Nephron progenitor cell (in vitro differentiated cells): ENCODE measurements at regions not wholly inside any gene's neighbourhood (a gene's known extent, or its start where the extent isn't known, plus 50 kb on each side); places are given as distances from the start of the nearest gene placed in this dataset.
"Not testable (repeated sequence)": the region's sequence is repeated elsewhere in the genome, so short reads cannot be mapped to it uniquely, and the experiment has no call there.

ENCODE experiments used
- DNase-seq: peaks from one replicate; pipeline ENCODE4 v3.0.0; 2021
- H3K27ac Mint-ChIP-seq: 2 replicates; pipeline ENCODE4 v1.8.0; 2021; ENCODE audit warnings: mild to moderate bottlenecking, moderate library complexity, mixed read lengths
- H3K27me3 Mint-ChIP-seq: 2 replicates; pipeline ENCODE4 v1.8.0; 2021; ENCODE audit warnings: mild to moderate bottlenecking, low read depth, mixed read lengths; ENCODE audit not compliant: poor library complexity
- H3K36me3 Mint-ChIP-seq: 2 replicates; pipeline ENCODE4 v1.8.0; 2021; ENCODE audit warnings: low read depth, mixed read lengths
- H3K4me1 Mint-ChIP-seq: 2 replicates; pipeline ENCODE4 v1.8.0; 2021; ENCODE audit warnings: mixed read lengths
- H3K4me3 Mint-ChIP-seq: 2 replicates; pipeline ENCODE4 v1.8.0; 2021; ENCODE audit warnings: mild to moderate bottlenecking, moderate library complexity, mixed read lengths
- H3K9me3 Mint-ChIP-seq: 2 replicates; pipeline ENCODE4 v1.8.0; 2021; ENCODE audit warnings: mild to moderate bottlenecking, moderate library complexity, mixed read lengths
- TF ChIP-seq, protein P1 (sequence below): fragments of 200-600 bp; sonication (generic); IDR thresholded peaks from 2 replicates; pipeline ENCODE4 v1.5.0; 2021; ENCODE audit warnings: antibody characterized with exemption

DNA sequence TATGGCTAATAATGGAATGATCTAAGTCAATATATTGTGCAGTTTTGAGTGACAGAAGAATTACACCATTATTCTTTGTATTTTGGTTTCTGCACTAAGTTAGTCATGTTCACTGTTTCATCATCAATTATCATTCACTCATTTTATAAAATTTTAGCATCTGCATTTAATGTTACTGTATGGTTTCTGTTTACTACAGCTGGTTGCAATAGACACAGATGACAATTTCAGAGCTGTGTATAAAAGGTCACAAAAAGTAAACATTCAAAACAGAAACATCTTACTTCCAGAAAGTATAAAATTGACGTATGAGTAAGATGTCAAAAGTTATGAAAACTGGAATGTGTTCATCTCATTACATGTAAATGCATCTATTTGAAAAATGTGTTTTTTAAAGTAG, 111.1 kb upstream of the GBE1 start:
- no peak overlapping the region for H3K27ac Mint-ChIP-seq
- H3K4me3 Mint-ChIP-seq: no peak overlapping the region
- no peaks in the 10 kb centered on the region for H3K27me3 Mint-ChIP-seq
- no peaks in the 10 kb centered on the region for H3K36me3 Mint-ChIP-seq
- H3K4me1 Mint-ChIP-seq: no peaks in the 10 kb centered on the region
- DNase-seq: no peak
- peaks cover 21% of the 10 kb centered on the region for H3K9me3 Mint-ChIP-seq
- TF ChIP-seq, protein P1, sequence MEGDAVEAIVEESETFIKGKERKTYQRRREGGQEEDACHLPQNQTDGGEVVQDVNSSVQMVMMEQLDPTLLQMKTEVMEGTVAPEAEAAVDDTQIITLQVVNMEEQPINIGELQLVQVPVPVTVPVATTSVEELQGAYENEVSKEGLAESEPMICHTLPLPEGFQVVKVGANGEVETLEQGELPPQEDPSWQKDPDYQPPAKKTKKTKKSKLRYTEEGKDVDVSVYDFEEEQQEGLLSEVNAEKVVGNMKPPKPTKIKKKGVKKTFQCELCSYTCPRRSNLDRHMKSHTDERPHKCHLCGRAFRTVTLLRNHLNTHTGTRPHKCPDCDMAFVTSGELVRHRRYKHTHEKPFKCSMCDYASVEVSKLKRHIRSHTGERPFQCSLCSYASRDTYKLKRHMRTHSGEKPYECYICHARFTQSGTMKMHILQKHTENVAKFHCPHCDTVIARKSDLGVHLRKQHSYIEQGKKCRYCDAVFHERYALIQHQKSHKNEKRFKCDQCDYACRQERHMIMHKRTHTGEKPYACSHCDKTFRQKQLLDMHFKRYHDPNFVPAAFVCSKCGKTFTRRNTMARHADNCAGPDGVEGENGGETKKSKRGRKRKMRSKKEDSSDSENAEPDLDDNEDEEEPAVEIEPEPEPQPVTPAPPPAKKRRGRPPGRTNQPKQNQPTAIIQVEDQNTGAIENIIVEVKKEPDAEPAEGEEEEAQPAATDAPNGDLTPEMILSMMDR: no peak

DNA sequence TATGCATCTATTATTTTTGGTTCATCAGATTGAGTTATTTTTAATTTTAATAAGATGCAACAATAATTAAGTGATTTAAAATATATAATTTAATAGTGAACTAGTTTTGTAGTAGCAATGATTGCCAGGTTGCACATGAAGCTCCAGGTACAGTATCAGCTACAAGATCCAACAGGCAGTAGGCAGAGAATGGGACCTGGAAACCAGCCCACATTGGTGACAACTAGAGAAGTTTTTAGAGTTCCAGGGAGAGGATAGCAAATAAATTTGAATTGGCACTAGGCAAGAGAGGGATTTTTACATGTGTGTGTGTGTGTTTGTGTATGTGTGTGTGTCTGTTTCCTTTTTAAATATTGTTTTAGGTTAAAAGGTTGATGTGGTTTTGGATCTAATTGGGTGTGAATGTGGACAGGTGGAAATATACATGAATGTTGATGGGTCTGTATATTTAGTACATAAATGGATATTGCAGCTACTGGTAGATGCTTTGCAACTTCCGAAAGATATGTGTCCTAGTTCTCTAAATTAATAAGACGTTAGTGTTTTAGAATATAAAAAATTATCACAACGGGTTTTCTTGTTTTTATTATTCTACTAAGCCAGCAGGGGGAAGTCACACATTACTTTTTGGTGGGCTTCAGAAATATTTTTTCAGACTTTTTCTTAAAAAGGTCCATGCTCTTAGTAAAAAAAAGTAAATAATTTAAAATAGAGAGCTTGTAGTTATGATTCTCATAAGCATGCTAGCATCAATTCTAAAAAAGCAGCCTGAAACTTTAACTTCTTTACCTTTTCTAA, 110.1 kb upstream of the GBE1 start:
- Mint-ChIP-seq H3K27ac (no peak overlapping the region), H3K4me3 (no peak overlapping the region), H3K9me3 (peaks cover 14% of the 10 kb centered on the region), H3K4me1 (no peaks in the 10 kb centered on the region), H3K27me3 (no peaks in the 10 kb centered on the region), H3K36me3 (no peaks in the 10 kb centered on the region)
- TF ChIP-seq, protein P1: peak; percentile 21
- DNase-seq: no peak

DNA sequence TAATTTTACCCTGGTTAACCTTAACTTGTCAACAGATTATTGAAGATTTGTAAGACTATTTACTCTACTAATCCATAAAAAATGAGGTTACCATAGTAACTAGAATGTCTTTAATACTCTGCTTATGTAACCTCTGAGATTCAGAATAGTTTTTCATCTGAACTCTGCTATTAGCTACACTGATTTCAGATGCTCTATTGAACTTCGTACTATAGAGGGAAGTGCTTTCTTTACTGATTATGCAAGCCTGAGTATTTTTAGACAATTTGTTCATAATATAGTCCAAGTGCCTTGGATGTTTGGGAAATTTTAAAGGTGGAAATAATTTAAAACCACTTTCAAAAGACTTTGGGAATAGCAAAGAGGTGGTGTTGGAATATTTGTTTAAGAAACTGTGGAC, 107.9 kb upstream of the GBE1 start:
- no peak for DNase-seq
- H3K4me1 Mint-ChIP-seq: peaks cover under 1% of the 10 kb centered on the region
- no peaks in the 10 kb centered on the region for H3K27me3 Mint-ChIP-seq
- no peaks in the 10 kb centered on the region for H3K9me3 Mint-ChIP-seq
- H3K36me3 Mint-ChIP-seq: no peaks in the 10 kb centered on the region
- H3K4me3 Mint-ChIP-seq: no peak overlapping the region
- TF ChIP-seq, protein P1: no peak
- no peak overlapping the region for H3K27ac Mint-ChIP-seq

DNA sequence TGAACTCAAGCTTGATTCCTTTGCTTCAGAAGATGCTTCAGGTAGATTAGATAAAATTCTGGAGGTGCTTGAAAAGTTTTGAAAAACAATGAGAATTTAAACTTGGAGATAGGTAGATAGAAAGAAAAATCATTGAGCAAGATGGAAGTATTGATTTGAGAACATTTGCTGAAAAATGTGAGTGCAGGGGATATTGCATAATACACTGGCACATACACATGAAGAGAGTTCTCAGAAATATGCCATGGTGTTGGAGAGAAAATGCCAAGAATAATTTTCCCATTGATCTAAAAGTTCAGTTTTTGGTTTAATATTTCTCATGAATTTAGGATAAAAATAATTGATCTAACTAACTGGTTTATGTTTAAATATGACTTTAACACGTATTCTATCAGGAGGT, 107.2 kb upstream of the GBE1 start:
- no peaks in the 10 kb centered on the region for H3K9me3 Mint-ChIP-seq
- H3K4me3 Mint-ChIP-seq: no peak overlapping the region

DNA sequence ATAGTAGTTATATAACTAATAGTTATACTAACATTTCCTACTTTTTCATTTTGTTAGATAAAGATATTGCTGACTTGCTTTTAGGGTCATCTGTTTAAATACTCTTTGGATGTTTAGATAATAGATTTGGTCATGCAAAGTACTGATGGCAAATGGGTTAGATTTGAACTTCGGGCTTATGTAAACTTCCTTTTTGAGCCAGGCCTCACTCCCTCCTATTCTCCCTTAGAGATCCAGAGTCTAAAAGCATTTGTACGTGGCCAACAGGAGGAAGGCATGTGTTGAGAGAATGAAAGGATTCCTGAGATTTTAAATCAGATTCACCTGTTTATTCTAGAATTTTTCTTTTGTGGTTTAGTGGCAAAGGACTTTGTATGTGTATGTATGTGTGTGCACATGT, 106.4 kb upstream of the GBE1 start:
- H3K9me3 Mint-ChIP-seq: no peaks in the 10 kb centered on the region
- peaks cover 6% of the 10 kb centered on the region for H3K4me1 Mint-ChIP-seq
- no peaks in the 10 kb centered on the region for H3K36me3 Mint-ChIP-seq
- H3K27ac Mint-ChIP-seq: no peak overlapping the region
- H3K27me3 Mint-ChIP-seq: no peaks in the 10 kb centered on the region
- TF ChIP-seq, protein P1: no peak
- no peak overlapping the region for H3K4me3 Mint-ChIP-seq
- DNase-seq: no peak

More for the DNA sequence above, 107.2 kb upstream of the GBE1 start:
- Mint-ChIP-seq H3K27me3 (no peaks in the 10 kb centered on the region), H3K36me3 (no peaks in the 10 kb centered on the region), H3K4me1 (peaks cover 6% of the 10 kb centered on the region), H3K27ac (no peak overlapping the region)
- no peak for DNase-seq
- TF ChIP-seq, protein P1: no peak

DNA sequence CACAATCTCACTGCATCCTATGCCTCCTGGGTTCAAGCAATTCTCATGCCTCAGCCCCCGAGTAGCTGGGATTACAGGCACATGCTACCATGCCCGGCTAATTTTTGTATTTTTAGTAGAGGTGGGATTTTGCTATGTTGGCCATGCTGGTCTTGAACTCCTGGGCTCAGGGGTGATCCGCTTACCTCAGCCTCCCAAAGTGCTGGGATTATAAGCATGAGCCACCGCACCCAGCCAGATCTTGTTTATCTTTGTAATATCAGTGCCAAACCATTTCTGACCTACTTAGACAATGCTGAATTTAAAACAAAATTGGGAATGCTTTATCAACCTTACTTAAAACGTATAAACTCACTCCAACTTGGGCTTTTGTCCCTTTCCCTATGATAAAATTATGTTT, 103.7 kb upstream of the GBE1 start:
- not testable (repeated sequence) for H3K4me3 Mint-ChIP-seq, H3K27me3 Mint-ChIP-seq, DNase-seq, H3K9me3 Mint-ChIP-seq, H3K27ac Mint-ChIP-seq, H3K36me3 Mint-ChIP-seq, H3K4me1 Mint-ChIP-seq
